ENCODE measurements at regions not wholly inside any gene's neighbourhood (a gene's known extent, or its start where the extent isn't known, plus 50 kb on each side); places are given as distances from the start of the nearest gene placed in this dataset.

GRCh38 chr12:76707772-76708171 is 56.1 kb upstream of the ZDHHC17 start:
- ChIA-PET POLR2A (no interaction called here), CTCF (no interaction called here)
- DNase-seq (no peak), ATAC-seq (no peak)
- Mint-ChIP-seq H3K9me3 (ENCODE audit: low read depth) (no peaks in the 10 kb centered on the region), H3K4me3 (no peak overlapping the region), H3K4me1 (peaks cover 6% of the 10 kb centered on the region), H3K27me3 (no peaks in the 10 kb centered on the region), H3K36me3 (ENCODE audit: low read depth) (no peaks in the 10 kb centered on the region), H3K27ac (no peak overlapping the region)
- intact Hi-C loops (cut with DNase I, micrococcal nuclease): no loop called here

GRCh38 chr12:76708296-76708695 is 55.6 kb upstream of the ZDHHC17 start:
- Mint-ChIP-seq H3K4me1 (peaks cover 6% of the 10 kb centered on the region), H3K27me3 (no peaks in the 10 kb centered on the region), H3K4me3 (no peak overlapping the region), H3K36me3 (ENCODE audit: low read depth) (no peaks in the 10 kb centered on the region), H3K9me3 (ENCODE audit: low read depth) (no peaks in the 10 kb centered on the region), H3K27ac (no peak overlapping the region)
- ChIA-PET POLR2A (no interaction called here), CTCF (no interaction called here)
- DNase-seq: no peak
- no peak for ATAC-seq
- intact Hi-C loops (cut with DNase I, micrococcal nuclease): no loop called here

GRCh38 chr12:76711241-76711640 is 52.7 kb upstream of the ZDHHC17 start:
- Mint-ChIP-seq H3K4me1 (peaks cover 2% of the 10 kb centered on the region), H3K27me3 (peaks cover 2% of the 10 kb centered on the region), H3K4me3 (no peak overlapping the region), H3K9me3 (ENCODE audit: low read depth) (no peaks in the 10 kb centered on the region), H3K36me3 (ENCODE audit: low read depth) (no peaks in the 10 kb centered on the region), H3K27ac (no peak overlapping the region)
- DNase-seq (no peak), ATAC-seq (no peak)
- POLR2A ChIA-PET: interaction anchor here (0.6 kb wide), 1 partner anchor 68 kb away, joined by 5 read pairs; no protein-coding TSS in a partner anchor
- CTCF ChIA-PET: no interaction called here
- intact Hi-C loops (cut with DNase I, micrococcal nuclease): no loop called here

- intact Hi-C loops (cut with DNase I, micrococcal nuclease): no loop called here
- Mint-ChIP-seq H3K9me3 (ENCODE audit: low read depth) (no peaks in the 10 kb centered on the region), H3K4me1 (no peaks in the 10 kb centered on the region), H3K4me3 (no peak overlapping the region), H3K27me3 (peaks cover 2% of the 10 kb centered on the region), H3K36me3 (ENCODE audit: low read depth) (no peaks in the 10 kb centered on the region), H3K27ac (no peak overlapping the region)
- DNase-seq (no peak), ATAC-seq (no peak)
- CTCF ChIA-PET: interaction anchor here (1.1 kb wide), 1 partner anchor 17 kb away, joined by 3 read pairs; no protein-coding TSS in a partner anchor
- POLR2A ChIA-PET: no interaction called here
These were observed 50.8 kb upstream of the ZDHHC17 start for GRCh38 chr12:76713130-76713529.

GRCh38 chr12:76713986-76714385 is 49.9 kb upstream of the ZDHHC17 start:
- no peaks in the 10 kb centered on the region for H3K9me3 Mint-ChIP-seq (ENCODE audit: low read depth)
- peaks cover 2% of the 10 kb centered on the region for H3K27me3 Mint-ChIP-seq
- intact Hi-C loops (cut with DNase I, micrococcal nuclease): no loop called here
- CTCF ChIA-PET: interaction anchor here (0.8 kb wide), 1 partner anchor 353 kb away, joined by 3 read pairs; no protein-coding TSS in a partner anchor
- no peaks in the 10 kb centered on the region for H3K36me3 Mint-ChIP-seq (ENCODE audit: low read depth)
- H3K4me1 Mint-ChIP-seq: no peaks in the 10 kb centered on the region
- no peak overlapping the region for H3K4me3 Mint-ChIP-seq
- no peak for DNase-seq
- no peak for ATAC-seq
- POLR2A ChIA-PET: no interaction called here
- no peak overlapping the region for H3K27ac Mint-ChIP-seq
